H1 (cell line): ENCODE measurements at regions not wholly inside any gene's neighbourhood (a gene's known extent, or its start where the extent isn't known, plus 50 kb on each side); places are given as distances from the start of the nearest gene placed in this dataset.

Source experiments
- CTCF ChIA-PET: fragments of 300-600 bp; sonication (Branson Sonifier 250); formaldehyde crosslinking; loops from one replicate; lab custom pipeline; 2021; ENCODE audit not compliant: partially characterized antibody; lab: Charles Lee
- POLR2A ChIA-PET: fragments of 300-600 bp; sonication (Branson Sonifier 250); formaldehyde crosslinking; loops from one replicate; lab custom pipeline; 2021; ENCODE audit warnings: inconsistent platforms; ENCODE audit not compliant: partially characterized antibody; lab: Charles Lee
- DNase-seq, 2 experiments: peaks; one replicate each; pipeline versions ENCODE4 v3.0.0 to v3.0.0-alpha.2; 2010 to 2022; ENCODE audit warnings: low spot score in 2 of 2, low read depth in 1 of 2, mixed read lengths in 1 of 2
- FAIRE-seq: peaks from 2 replicates; lab custom pipeline; 2011; peaks lifted over from hg19 to GRCh38; lab: Jason Lieb, UNC
- H2AFZ ChIP-seq: 2 replicates; pipeline ENCODE4 v1.8.1; 2012; ENCODE audit warnings: low read length, inconsistent platforms
- H2AK5ac ChIP-seq: 2 replicates; pipeline ENCODE4 v1.6.1; 2013; ENCODE audit warnings: low read depth, low read length
- H2BK120ac ChIP-seq: replicated peaks from 2 replicates; pipeline ENCODE3; 2013; ENCODE audit warnings: low read depth, low read length, inconsistent platforms
- H2BK12ac ChIP-seq: 2 replicates; pipeline ENCODE4 v1.6.1; 2013; ENCODE audit warnings: low read depth, low read length
- H2BK15ac ChIP-seq: 2 replicates; pipeline ENCODE4 v1.6.1; 2013; ENCODE audit warnings: low read length
- H2BK20ac ChIP-seq: 2 replicates; pipeline ENCODE4 v1.6.1; 2013; ENCODE audit warnings: low read length
- H2BK5ac ChIP-seq: 2 replicates; pipeline ENCODE4 v1.6.1; 2013; ENCODE audit warnings: low read depth, low read length
- H3K14ac ChIP-seq: 2 replicates; pipeline ENCODE4 v1.6.1; 2013; ENCODE audit warnings: inconsistent platforms; ENCODE audit not compliant: insufficient read length
- H3K18ac ChIP-seq: 2 replicates; pipeline ENCODE4 v1.6.1; 2013; ENCODE audit warnings: low read length; ENCODE audit errors: extremely low read depth
- H3K23ac ChIP-seq: 2 replicates; pipeline ENCODE4 v1.6.1; 2013; ENCODE audit warnings: inconsistent platforms; ENCODE audit not compliant: insufficient read length
- H3K23me2 ChIP-seq: 2 replicates; pipeline ENCODE4 v1.6.1; 2013; ENCODE audit warnings: low read depth, low read length
- H3K27ac ChIP-seq: 2 replicates; pipeline ENCODE4 v1.6.1; 2011; ENCODE audit warnings: low read depth, low read length, inconsistent platforms
- H3K27me3 ChIP-seq, 4 experiments: replicated peaks in 1 of 4; 1 replicate in 1 of 4; 2 replicates in 3 of 4; pipeline versions ENCODE4 v1.6.1 to v1.8.1; 2011 to 2013; ENCODE audit warnings: low read length in 3 of 4, mild to moderate bottlenecking in 3 of 4, inconsistent platforms in 2 of 4, mixed read lengths in 2 of 4, moderate library complexity in 1 of 4; ENCODE audit not compliant: control insufficient read depth in 3 of 4, insufficient read depth in 3 of 4; ENCODE audit errors: extremely low read depth in 1 of 4
- H3K36me3 ChIP-seq, 4 experiments: 2 replicates each; pipeline versions ENCODE4 v1.6.1 to v1.8.1; 2011 to 2013; ENCODE audit warnings: mild to moderate bottlenecking in 4 of 4, low read length in 3 of 4, moderate library complexity in 2 of 4, control low read depth in 1 of 4, inconsistent platforms in 1 of 4; ENCODE audit not compliant: insufficient read depth in 4 of 4, control insufficient read depth in 2 of 4
- H3K4ac ChIP-seq: replicated peaks from 2 replicates; pipeline ENCODE3; 2013; ENCODE audit warnings: low read length, low read depth, mixed read lengths, inconsistent platforms; ENCODE audit not compliant: insufficient read length
- H3K4me1 ChIP-seq, 4 experiments: replicated peaks in 1 of 4; 1 replicate in 1 of 4; 2 replicates in 3 of 4; pipeline versions ENCODE4 v1.6.1 to v1.8.1; 2011 to 2013; ENCODE audit warnings: low read length in 3 of 4, inconsistent platforms in 2 of 4, mixed read lengths in 1 of 4; ENCODE audit not compliant: insufficient read depth in 4 of 4, control insufficient read depth in 3 of 4
- H3K4me2 ChIP-seq, 2 experiments: 2 replicates each; pipeline versions ENCODE4 v1.6.1 to v1.8.1; 2011 to 2013; ENCODE audit warnings: low read depth in 2 of 2, low read length in 2 of 2, control low read depth in 1 of 2, inconsistent platforms in 1 of 2, mild to moderate bottlenecking in 1 of 2; ENCODE audit not compliant: insufficient read depth in 1 of 2
- H3K4me3 ChIP-seq, 4 experiments: fragments of 200-600, 300-600 bp in 1 of 4; sonication (generic), shearing (Covaris generic), sonication (Bioruptor Twin) in 1 of 4; 2 replicates each; pipeline versions ENCODE4 v1.5.1 to v1.8.1; 2011 to 2016; ENCODE audit warnings: low read length in 4 of 4, low read depth in 3 of 4, control low read depth in 2 of 4, inconsistent platforms in 2 of 4, mild to moderate bottlenecking in 2 of 4, mixed read lengths in 1 of 4, moderate library complexity in 1 of 4; ENCODE audit not compliant: insufficient read depth in 2 of 4; ENCODE audit errors: extremely low read depth in 1 of 4
- H3K56ac ChIP-seq: replicated peaks from 2 replicates; pipeline ENCODE3; 2013; ENCODE audit warnings: low read depth, mild to moderate bottlenecking, mixed read lengths, low read length, inconsistent platforms; ENCODE audit not compliant: insufficient read length
- H3K79me1 ChIP-seq: 2 replicates; pipeline ENCODE4 v1.6.1; 2013; ENCODE audit warnings: low read depth, low read length, control low read depth
- H3K79me2 ChIP-seq, 2 experiments: 2 replicates each; pipeline versions ENCODE4 v1.6.1 to v1.8.1; 2012 to 2013; ENCODE audit warnings: low read length in 2 of 2, mild to moderate bottlenecking in 2 of 2, inconsistent platforms in 1 of 2; ENCODE audit not compliant: insufficient read depth in 2 of 2, control insufficient read depth in 1 of 2
- H3K9ac ChIP-seq, 4 experiments: replicated peaks in 1 of 4; 1 replicate in 1 of 4; 2 replicates in 3 of 4; pipeline versions ENCODE4 v1.6.1 to v1.8.1; 2011 to 2013; ENCODE audit warnings: low read depth in 3 of 4, low read length in 3 of 4, control low read depth in 2 of 4, mild to moderate bottlenecking in 2 of 4, moderate library complexity in 2 of 4, inconsistent platforms in 1 of 4; ENCODE audit errors: extremely low read depth in 1 of 4
- H3K9me3 ChIP-seq, 2 experiments: 2 replicates each; pipeline versions ENCODE4 v1.6.1 to v1.8.1; 2012 to 2013; ENCODE audit warnings: mild to moderate bottlenecking in 2 of 2, moderate library complexity in 2 of 2, control low read depth in 1 of 2, inconsistent platforms in 1 of 2, low read depth in 1 of 2, low read length in 1 of 2, mixed read lengths in 1 of 2; ENCODE audit not compliant: insufficient read depth in 2 of 2
- H4K20me1 ChIP-seq, 2 experiments: replicated peaks in 1 of 2; 2 replicates each; pipeline versions ENCODE3 to v1.8.1; 2011 to 2013; ENCODE audit warnings: inconsistent platforms in 2 of 2, low read length in 2 of 2, mild to moderate bottlenecking in 1 of 2; ENCODE audit not compliant: insufficient read depth in 2 of 2, control insufficient read depth in 1 of 2
- H4K5ac ChIP-seq: 2 replicates; pipeline ENCODE4 v1.6.1; 2013; ENCODE audit warnings: low read length, low read depth, mixed read lengths, inconsistent platforms; ENCODE audit not compliant: insufficient read length
- H4K8ac ChIP-seq: 2 replicates; pipeline ENCODE4 v1.8.0; 2013; ENCODE audit warnings: mild to moderate bottlenecking, moderate library complexity, low read length, inconsistent platforms; ENCODE audit not compliant: insufficient read depth; ENCODE audit errors: extremely low read depth
- H4K91ac ChIP-seq: replicated peaks from 2 replicates; pipeline ENCODE3; 2013; ENCODE audit warnings: low read length, mixed read lengths, inconsistent platforms; ENCODE audit not compliant: insufficient read length
- CEBPB ChIP-seq: IDR thresholded peaks from 2 replicates; pipeline ENCODE4 v1.6.1; 2012; ENCODE audit warnings: low read depth, low read length
- CHD1 ChIP-seq: IDR thresholded peaks from 2 replicates; pipeline ENCODE4 v1.6.1; 2012; ENCODE audit warnings: low read depth, low read length, improper control_type of control experiment
- CHD2 ChIP-seq: IDR thresholded peaks from 2 replicates; pipeline ENCODE4 v1.6.1; 2012; ENCODE audit warnings: low read length, improper control_type of control experiment
- CREB1 ChIP-seq: IDR thresholded peaks from 2 replicates; pipeline ENCODE4 v1.6.1; 2012; ENCODE audit warnings: inconsistent platforms
- CTBP2 ChIP-seq: IDR thresholded peaks from 2 replicates; pipeline ENCODE4 v1.7.0; 2011; ENCODE audit warnings: borderline replicate concordance, mild to moderate bottlenecking, moderate library complexity, mixed read lengths, low read length; ENCODE audit not compliant: insufficient read depth, insufficient read length
- EZH2 ChIP-seq: fragments of 200-600 bp; sonication (generic); IDR thresholded peaks from 2 replicates; pipeline ENCODE4 v1.7.1; 2012; ENCODE audit warnings: low read depth, mild to moderate bottlenecking, moderate library complexity, low read length, inconsistent platforms; ENCODE audit not compliant: severe bottlenecking
- HDAC2 ChIP-seq, 2 experiments: fragments of 300-600 bp in 1 of 2; sonication (generic) in 1 of 2; IDR thresholded peaks; 2 replicates each; pipeline ENCODE4 v1.6.1; 2011 to 2012; ENCODE audit warnings: low read depth in 2 of 2, low read length in 2 of 2, mild to moderate bottlenecking in 2 of 2, moderate library complexity in 2 of 2, borderline replicate concordance in 1 of 2, inconsistent platforms in 1 of 2
- HDAC6 ChIP-seq: IDR thresholded peaks from one replicate; pipeline ENCODE4 v1.7.1; 2012; ENCODE audit warnings: low read depth, mild to moderate bottlenecking, inconsistent platforms, low read length, moderate library complexity
- MAFK ChIP-seq: IDR thresholded peaks from 2 replicates; pipeline ENCODE4 v1.6.1; 2012; ENCODE audit warnings: low read depth, mild to moderate bottlenecking, improper control_type of control experiment, low read length
- POLR2AphosphoS5 ChIP-seq: IDR thresholded peaks from 2 replicates; pipeline ENCODE4 v1.6.1; 2011; ENCODE audit warnings: low read depth, low read length
- SIN3A ChIP-seq, 2 experiments: IDR thresholded peaks in 1 of 2; conservative IDR thresholded peaks in 1 of 2; 2 replicates each; pipeline ENCODE4 v1.6.1; 2011 to 2012; ENCODE audit warnings: low read length in 2 of 2, improper control_type of control experiment in 1 of 2, low read depth in 1 of 2, mild to moderate bottlenecking in 1 of 2
- YY1 ChIP-seq: IDR thresholded peaks from 2 replicates; pipeline ENCODE4 v1.6.1; 2011; ENCODE audit warnings: low read depth, mild to moderate bottlenecking, low read length
- ZNF274 ChIP-seq: IDR thresholded peaks from 2 replicates; pipeline ENCODE4 v1.7.0; 2012; ENCODE audit warnings: low read length, borderline replicate concordance; ENCODE audit errors: extremely low read depth
- WGBS, 2 experiments: shearing (Covaris generic) in 1 of 2; methylation state at CpG; one replicate each; pipeline versions ENCODE4 v1.1.6 to v1.1.7; 2013 to 2015; ENCODE audit warnings: low lambda C conversion rate in 2 of 2, mixed read lengths in 2 of 2, inconsistent platforms in 1 of 2, low coverage in 1 of 2, missing lambda C conversion rate in 1 of 2; ENCODE audit not compliant: insufficient replicate concordance in 2 of 2, insufficient coverage in 1 of 2, insufficient read length in 1 of 2; ENCODE audit errors: extremely low coverage in 1 of 2, missing lambda C conversion rate in 1 of 2; 5-methylcytosine and 5-hydroxymethylcytosine counted together

- H3K27me3 ChIP-seq: no peaks in the 10 kb centered on the region
- ChIA-PET CTCF (interaction anchor here (1.4 kb wide), 1 partner anchor 18 kb away, joined by 3 read pairs; no protein-coding TSS in a partner anchor), POLR2A (no interaction called here)
- H3K14ac ChIP-seq: no peak overlapping the region
- no peaks in the 10 kb centered on the region for H4K20me1 ChIP-seq
- no peak overlapping the region for H2BK15ac ChIP-seq
- no peaks in the 10 kb centered on the region for H3K23me2 ChIP-seq
- no peaks in the 10 kb centered on the region for H3K79me2 ChIP-seq
- WGBS, 2 experiments: 92% methylated on average over 2 of the region's 3 CpGs; no CpG with 5 or more reads in 1 of the 2 experiments
- no peak overlapping the region for H2BK12ac ChIP-seq
- no peak overlapping the region for H3K56ac ChIP-seq
- H3K23ac ChIP-seq: no peak overlapping the region
- no peak overlapping the region for H4K91ac ChIP-seq
- H2BK120ac ChIP-seq: no peak overlapping the region
- no peak overlapping the region for H3K18ac ChIP-seq
- H2BK20ac ChIP-seq: no peak overlapping the region
- no peak overlapping the region for H3K4me2 ChIP-seq
- H3K4me1 ChIP-seq: peaks cover 0 to 3% (median 1%) of the 10 kb centered on the region in 4 experiments; a peak in 5 of 7 replicates
- no peak overlapping the region for H3K27ac ChIP-seq
- H4K5ac ChIP-seq: no peak overlapping the region
- H2AFZ ChIP-seq: no peak overlapping the region
- H4K8ac ChIP-seq: no peak overlapping the region
- H3K9ac ChIP-seq: no peak overlapping the region
- no peak for DNase-seq
- no peak for FAIRE-seq
- no peaks in the 10 kb centered on the region for H3K9me3 ChIP-seq
- no peak overlapping the region for H2AK5ac ChIP-seq
- H3K36me3 ChIP-seq: no peaks in the 10 kb centered on the region
- H3K4ac ChIP-seq: no peak overlapping the region
- H2BK5ac ChIP-seq: no peak overlapping the region
- no peaks in the 10 kb centered on the region for H3K79me1 ChIP-seq
- TF ChIP-seq CHD2: no peak
- no peak for TF ChIP-seq EZH2
- TF ChIP-seq CREB1: no peak
- TF ChIP-seq CTBP2: no peak
- no peak for TF ChIP-seq HDAC2 (IDR thresholded peaks at IDR 0.05; ENCODE audit: borderline replicate concordance in 1 of 2, low read depth in 2 of 2, low read length in 2 of 2)
- TF ChIP-seq ZNF274: no peak
- TF ChIP-seq CEBPB: no peak
- TF ChIP-seq POLR2AphosphoS5: no peak
- TF ChIP-seq CHD1: no peak
- no peak for TF ChIP-seq SIN3A (conservative IDR thresholded peaks at IDR 0.05 in 1 of 2, IDR thresholded peaks at IDR 0.05 in 1 of 2; ENCODE audit: low read depth in 1 of 2, low read length in 2 of 2)
- TF ChIP-seq MAFK: no peak
- TF ChIP-seq HDAC6: no peak
- no peak for TF ChIP-seq YY1
- no peak overlapping the region for H3K4me3 ChIP-seq
Observed at GRCh38 chr10:62880162-62880561, 64.0 kb upstream of the EGR2 start.
